H1 (cell line): ENCODE measurements at regions not wholly inside any gene's neighbourhood (a gene's known extent, or its start where the extent isn't known, plus 50 kb on each side); places are given as distances from the start of the nearest gene placed in this dataset.

Experiments
- CTCF ChIA-PET: fragments of 300-600 bp; sonication (Branson Sonifier 250); formaldehyde crosslinking; loops from one replicate; lab custom pipeline; 2021; ENCODE audit not compliant: partially characterized antibody; lab: Charles Lee
- POLR2A ChIA-PET: fragments of 300-600 bp; sonication (Branson Sonifier 250); formaldehyde crosslinking; loops from one replicate; lab custom pipeline; 2021; ENCODE audit warnings: inconsistent platforms; ENCODE audit not compliant: partially characterized antibody; lab: Charles Lee
- DNase-seq, 2 experiments: peaks; one replicate each; pipeline versions ENCODE4 v3.0.0 to v3.0.0-alpha.2; 2010 to 2022; ENCODE audit warnings: low spot score in 2 of 2, low read depth in 1 of 2, mixed read lengths in 1 of 2
- FAIRE-seq: peaks from 2 replicates; lab custom pipeline; 2011; peaks lifted over from hg19 to GRCh38; lab: Jason Lieb, UNC
- H2AFZ ChIP-seq: 2 replicates; pipeline ENCODE4 v1.8.1; 2012; ENCODE audit warnings: low read length, inconsistent platforms
- H2AK5ac ChIP-seq: 2 replicates; pipeline ENCODE4 v1.6.1; 2013; ENCODE audit warnings: low read depth, low read length
- H2BK120ac ChIP-seq: replicated peaks from 2 replicates; pipeline ENCODE3; 2013; ENCODE audit warnings: low read depth, low read length, inconsistent platforms
- H2BK12ac ChIP-seq: 2 replicates; pipeline ENCODE4 v1.6.1; 2013; ENCODE audit warnings: low read depth, low read length
- H2BK15ac ChIP-seq: 2 replicates; pipeline ENCODE4 v1.6.1; 2013; ENCODE audit warnings: low read length
- H2BK20ac ChIP-seq: 2 replicates; pipeline ENCODE4 v1.6.1; 2013; ENCODE audit warnings: low read length
- H2BK5ac ChIP-seq: 2 replicates; pipeline ENCODE4 v1.6.1; 2013; ENCODE audit warnings: low read depth, low read length
- H3K14ac ChIP-seq: 2 replicates; pipeline ENCODE4 v1.6.1; 2013; ENCODE audit warnings: inconsistent platforms; ENCODE audit not compliant: insufficient read length
- H3K18ac ChIP-seq: 2 replicates; pipeline ENCODE4 v1.6.1; 2013; ENCODE audit warnings: low read length; ENCODE audit errors: extremely low read depth
- H3K23ac ChIP-seq: 2 replicates; pipeline ENCODE4 v1.6.1; 2013; ENCODE audit warnings: inconsistent platforms; ENCODE audit not compliant: insufficient read length
- H3K23me2 ChIP-seq: 2 replicates; pipeline ENCODE4 v1.6.1; 2013; ENCODE audit warnings: low read depth, low read length
- H3K27ac ChIP-seq: 2 replicates; pipeline ENCODE4 v1.6.1; 2011; ENCODE audit warnings: low read depth, low read length, inconsistent platforms
- H3K27me3 ChIP-seq, 4 experiments: replicated peaks in 1 of 4; 1 replicate in 1 of 4; 2 replicates in 3 of 4; pipeline versions ENCODE4 v1.6.1 to v1.8.1; 2011 to 2013; ENCODE audit warnings: low read length in 3 of 4, mild to moderate bottlenecking in 3 of 4, inconsistent platforms in 2 of 4, mixed read lengths in 2 of 4, moderate library complexity in 1 of 4; ENCODE audit not compliant: control insufficient read depth in 3 of 4, insufficient read depth in 3 of 4; ENCODE audit errors: extremely low read depth in 1 of 4
- H3K36me3 ChIP-seq, 4 experiments: 2 replicates each; pipeline versions ENCODE4 v1.6.1 to v1.8.1; 2011 to 2013; ENCODE audit warnings: mild to moderate bottlenecking in 4 of 4, low read length in 3 of 4, moderate library complexity in 2 of 4, control low read depth in 1 of 4, inconsistent platforms in 1 of 4; ENCODE audit not compliant: insufficient read depth in 4 of 4, control insufficient read depth in 2 of 4
- H3K4ac ChIP-seq: replicated peaks from 2 replicates; pipeline ENCODE3; 2013; ENCODE audit warnings: low read length, low read depth, mixed read lengths, inconsistent platforms; ENCODE audit not compliant: insufficient read length
- H3K4me1 ChIP-seq, 4 experiments: replicated peaks in 1 of 4; 1 replicate in 1 of 4; 2 replicates in 3 of 4; pipeline versions ENCODE4 v1.6.1 to v1.8.1; 2011 to 2013; ENCODE audit warnings: low read length in 3 of 4, inconsistent platforms in 2 of 4, mixed read lengths in 1 of 4; ENCODE audit not compliant: insufficient read depth in 4 of 4, control insufficient read depth in 3 of 4
- H3K4me2 ChIP-seq, 2 experiments: 2 replicates each; pipeline versions ENCODE4 v1.6.1 to v1.8.1; 2011 to 2013; ENCODE audit warnings: low read depth in 2 of 2, low read length in 2 of 2, control low read depth in 1 of 2, inconsistent platforms in 1 of 2, mild to moderate bottlenecking in 1 of 2; ENCODE audit not compliant: insufficient read depth in 1 of 2
- H3K4me3 ChIP-seq, 4 experiments: fragments of 200-600, 300-600 bp in 1 of 4; sonication (generic), shearing (Covaris generic), sonication (Bioruptor Twin) in 1 of 4; 2 replicates each; pipeline versions ENCODE4 v1.5.1 to v1.8.1; 2011 to 2016; ENCODE audit warnings: low read length in 4 of 4, low read depth in 3 of 4, control low read depth in 2 of 4, inconsistent platforms in 2 of 4, mild to moderate bottlenecking in 2 of 4, mixed read lengths in 1 of 4, moderate library complexity in 1 of 4; ENCODE audit not compliant: insufficient read depth in 2 of 4; ENCODE audit errors: extremely low read depth in 1 of 4
- H3K56ac ChIP-seq: replicated peaks from 2 replicates; pipeline ENCODE3; 2013; ENCODE audit warnings: low read depth, mild to moderate bottlenecking, mixed read lengths, low read length, inconsistent platforms; ENCODE audit not compliant: insufficient read length
- H3K79me1 ChIP-seq: 2 replicates; pipeline ENCODE4 v1.6.1; 2013; ENCODE audit warnings: low read depth, low read length, control low read depth
- H3K79me2 ChIP-seq, 2 experiments: 2 replicates each; pipeline versions ENCODE4 v1.6.1 to v1.8.1; 2012 to 2013; ENCODE audit warnings: low read length in 2 of 2, mild to moderate bottlenecking in 2 of 2, inconsistent platforms in 1 of 2; ENCODE audit not compliant: insufficient read depth in 2 of 2, control insufficient read depth in 1 of 2
- H3K9ac ChIP-seq, 4 experiments: replicated peaks in 1 of 4; 1 replicate in 1 of 4; 2 replicates in 3 of 4; pipeline versions ENCODE4 v1.6.1 to v1.8.1; 2011 to 2013; ENCODE audit warnings: low read depth in 3 of 4, low read length in 3 of 4, control low read depth in 2 of 4, mild to moderate bottlenecking in 2 of 4, moderate library complexity in 2 of 4, inconsistent platforms in 1 of 4; ENCODE audit errors: extremely low read depth in 1 of 4
- H3K9me3 ChIP-seq, 2 experiments: 2 replicates each; pipeline versions ENCODE4 v1.6.1 to v1.8.1; 2012 to 2013; ENCODE audit warnings: mild to moderate bottlenecking in 2 of 2, moderate library complexity in 2 of 2, control low read depth in 1 of 2, inconsistent platforms in 1 of 2, low read depth in 1 of 2, low read length in 1 of 2, mixed read lengths in 1 of 2; ENCODE audit not compliant: insufficient read depth in 2 of 2
- H4K20me1 ChIP-seq, 2 experiments: replicated peaks in 1 of 2; 2 replicates each; pipeline versions ENCODE3 to v1.8.1; 2011 to 2013; ENCODE audit warnings: inconsistent platforms in 2 of 2, low read length in 2 of 2, mild to moderate bottlenecking in 1 of 2; ENCODE audit not compliant: insufficient read depth in 2 of 2, control insufficient read depth in 1 of 2
- H4K5ac ChIP-seq: 2 replicates; pipeline ENCODE4 v1.6.1; 2013; ENCODE audit warnings: low read length, low read depth, mixed read lengths, inconsistent platforms; ENCODE audit not compliant: insufficient read length
- H4K8ac ChIP-seq: 2 replicates; pipeline ENCODE4 v1.8.0; 2013; ENCODE audit warnings: mild to moderate bottlenecking, moderate library complexity, low read length, inconsistent platforms; ENCODE audit not compliant: insufficient read depth; ENCODE audit errors: extremely low read depth
- H4K91ac ChIP-seq: replicated peaks from 2 replicates; pipeline ENCODE3; 2013; ENCODE audit warnings: low read length, mixed read lengths, inconsistent platforms; ENCODE audit not compliant: insufficient read length
- ASH2L ChIP-seq: fragments of 200-600, 300-600 bp; sonication (generic); IDR thresholded peaks from one replicate; pipeline ENCODE4 v1.7.1; 2017; ENCODE audit warnings: low read length
- BRCA1 ChIP-seq: IDR thresholded peaks from 2 replicates; pipeline ENCODE4 v1.6.1; 2012; ENCODE audit warnings: low read depth, low read length, improper control_type of control experiment
- NANOG ChIP-seq: IDR thresholded peaks from 2 replicates; pipeline ENCODE4 v1.6.1; 2011; ENCODE audit warnings: low read length, low read depth, mild to moderate bottlenecking, inconsistent platforms; ENCODE audit not compliant: insufficient read depth, poor library complexity, severe bottlenecking
- NRF1 ChIP-seq: IDR thresholded peaks from 2 replicates; pipeline ENCODE4 v1.6.1; 2011; ENCODE audit warnings: mild to moderate bottlenecking, low read depth, low read length, improper control_type of control experiment
- SIRT6 ChIP-seq: IDR thresholded peaks from one replicate; pipeline ENCODE4 v1.7.1; 2012; ENCODE audit warnings: low read length, inconsistent platforms
- SRF ChIP-seq: IDR thresholded peaks from 2 replicates; pipeline ENCODE4 v1.6.1; 2011; ENCODE audit warnings: mild to moderate bottlenecking, low read depth, low read length, moderate library complexity
- TEAD4 ChIP-seq: IDR thresholded peaks from 2 replicates; pipeline ENCODE4 v1.6.1; 2012; ENCODE audit warnings: low read depth, low read length, inconsistent platforms, mixed read lengths
- WGBS, 2 experiments: shearing (Covaris generic) in 1 of 2; methylation state at CpG; one replicate each; pipeline versions ENCODE4 v1.1.6 to v1.1.7; 2013 to 2015; ENCODE audit warnings: low lambda C conversion rate in 2 of 2, mixed read lengths in 2 of 2, inconsistent platforms in 1 of 2, low coverage in 1 of 2, missing lambda C conversion rate in 1 of 2; ENCODE audit not compliant: insufficient replicate concordance in 2 of 2, insufficient coverage in 1 of 2, insufficient read length in 1 of 2; ENCODE audit errors: extremely low coverage in 1 of 2, missing lambda C conversion rate in 1 of 2; 5-methylcytosine and 5-hydroxymethylcytosine counted together
- TF ChIP-seq, protein P1 (sequence below): IDR thresholded peaks from 2 replicates; pipeline ENCODE4 v1.6.1; 2011; ENCODE audit warnings: low read length, improper control_type of control experiment

DNA sequence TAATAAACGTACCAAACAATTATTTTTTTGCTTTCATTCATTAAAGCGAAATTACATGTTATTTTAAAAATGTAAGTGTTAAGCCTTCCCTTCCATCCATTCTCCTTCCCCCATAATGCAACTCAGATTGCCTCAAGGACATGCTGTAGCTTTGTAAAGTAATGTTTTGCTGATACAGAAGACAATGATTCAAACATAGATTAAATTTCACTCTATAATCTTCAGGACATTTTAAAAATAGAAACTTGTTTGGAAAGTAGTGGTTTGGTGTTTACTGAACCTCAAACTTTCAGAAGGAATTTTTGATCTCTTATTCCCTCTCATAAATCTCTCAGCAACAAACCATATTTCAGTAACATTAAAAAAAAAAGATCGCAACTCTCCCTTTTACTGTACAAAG, 350.9 kb upstream of the HSF2 start:
- FAIRE-seq (no peak), DNase-seq (no peak)
- no peaks in the 10 kb centered on the region for H3K23me2 ChIP-seq
- no peaks in the 10 kb centered on the region for H3K79me2 ChIP-seq
- H3K4me3 ChIP-seq = no peak overlapping the region
- H3K4me1 ChIP-seq = no peaks in the 10 kb centered on the region
- H2BK120ac ChIP-seq = no peak overlapping the region
- no peak overlapping the region for H2BK12ac ChIP-seq
- H2AK5ac ChIP-seq = no peak overlapping the region
- no peak overlapping the region for H2BK20ac ChIP-seq
- H4K8ac ChIP-seq = no peak overlapping the region
- H4K91ac ChIP-seq = no peak overlapping the region
- H3K4me2 ChIP-seq = no peak overlapping the region
- no peak overlapping the region for H2BK5ac ChIP-seq
- H3K9ac ChIP-seq = no peak overlapping the region
- H4K20me1 ChIP-seq = no peaks in the 10 kb centered on the region
- H3K23ac ChIP-seq = no peak overlapping the region
- no peak overlapping the region for H3K4ac ChIP-seq
- H3K18ac ChIP-seq = no peak overlapping the region
- ChIA-PET CTCF (no interaction called here), POLR2A (no interaction called here)
- H3K27ac ChIP-seq = no peak overlapping the region
- H4K5ac ChIP-seq = no peak overlapping the region
- WGBS, 2 experiments = 88% methylated on average over 3 of the region's 3 CpGs; no CpG with 5 or more reads in 1 of the 2 experiments
- H2BK15ac ChIP-seq = no peak overlapping the region
- H3K79me1 ChIP-seq = no peaks in the 10 kb centered on the region
- TF ChIP-seq BRCA1 = no peak
- TF ChIP-seq TEAD4 = no peak
- no peak for TF ChIP-seq ASH2L
- TF ChIP-seq NANOG = no peak
- no peak for TF ChIP-seq NRF1
- TF ChIP-seq, protein P1, sequence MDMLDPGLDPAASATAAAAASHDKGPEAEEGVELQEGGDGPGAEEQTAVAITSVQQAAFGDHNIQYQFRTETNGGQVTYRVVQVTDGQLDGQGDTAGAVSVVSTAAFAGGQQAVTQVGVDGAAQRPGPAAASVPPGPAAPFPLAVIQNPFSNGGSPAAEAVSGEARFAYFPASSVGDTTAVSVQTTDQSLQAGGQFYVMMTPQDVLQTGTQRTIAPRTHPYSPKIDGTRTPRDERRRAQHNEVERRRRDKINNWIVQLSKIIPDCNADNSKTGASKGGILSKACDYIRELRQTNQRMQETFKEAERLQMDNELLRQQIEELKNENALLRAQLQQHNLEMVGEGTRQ = no peak
- no peak for TF ChIP-seq SRF
- TF ChIP-seq SIRT6 = no peak
- H3K36me3 ChIP-seq = no peaks in the 10 kb centered on the region
- H3K27me3 ChIP-seq = no peaks in the 10 kb centered on the region
- H3K14ac ChIP-seq = no peak overlapping the region
- no peaks in the 10 kb centered on the region for H3K9me3 ChIP-seq
- no peak overlapping the region for H3K56ac ChIP-seq
- H2AFZ ChIP-seq = no peak overlapping the region
